Osteoblast (primary cell): ENCODE measurements at regions not wholly inside any gene's neighbourhood (a gene's known extent, or its start where the extent isn't known, plus 50 kb on each side); places are given as distances from the start of the nearest gene placed in this dataset.

Experiments
- DNase-seq: peaks from one replicate; pipeline ENCODE4 v3.0.0; 2011; ENCODE audit warnings: low spot score, mixed read lengths; ENCODE audit not compliant: insufficient read length; ENCODE audit errors: missing footprints
- H2AFZ ChIP-seq: 2 replicates; pipeline ENCODE4 v1.6.0; 2011; ENCODE audit warnings: mild to moderate bottlenecking, low read length
- H3K27ac ChIP-seq: 2 replicates; pipeline ENCODE4 v1.5.1; 2011; ENCODE audit warnings: mild to moderate bottlenecking, low read depth, low read length, moderate library complexity
- H3K27me3 ChIP-seq: 2 replicates; pipeline ENCODE4 v1.6.0; 2012; ENCODE audit warnings: mild to moderate bottlenecking, control low read depth, inconsistent platforms, low read length, moderate library complexity; ENCODE audit not compliant: insufficient read depth
- H3K36me3 ChIP-seq: 2 replicates; pipeline ENCODE4 v1.5.1; 2011; ENCODE audit warnings: mild to moderate bottlenecking, low read length, control low read depth, moderate library complexity; ENCODE audit not compliant: insufficient read depth
- H3K4me1 ChIP-seq: 2 replicates; pipeline ENCODE4 v1.5.1; 2011; ENCODE audit warnings: mild to moderate bottlenecking, low read length, control low read depth, moderate library complexity; ENCODE audit not compliant: insufficient read depth
- H3K4me2 ChIP-seq: 2 replicates; pipeline ENCODE4 v1.6.0; 2011; ENCODE audit warnings: mild to moderate bottlenecking, low read length; ENCODE audit not compliant: insufficient read depth
- H3K4me3 ChIP-seq: fragments of 200-600 bp; sonication (generic); 3 replicates; pipeline ENCODE4 v1.5.1; 2012; ENCODE audit warnings: mild to moderate bottlenecking, low read length, inconsistent platforms; ENCODE audit not compliant: insufficient read depth
- H3K79me2 ChIP-seq: 2 replicates; pipeline ENCODE4 v1.6.0; 2012; ENCODE audit warnings: mild to moderate bottlenecking, low read length, control low read depth, inconsistent platforms; ENCODE audit not compliant: insufficient read depth
- H3K9me3 ChIP-seq: 2 replicates; pipeline ENCODE4 v1.5.1; 2011; ENCODE audit warnings: low read depth, low read length, control low read depth
- H4K20me1 ChIP-seq: 2 replicates; pipeline ENCODE4 v1.6.0; 2012; ENCODE audit warnings: mild to moderate bottlenecking, low read length, control low read depth; ENCODE audit not compliant: insufficient read depth
- TF ChIP-seq, protein P1 (sequence below): IDR thresholded peaks from 2 replicates; pipeline ENCODE4 v1.5.1; 2011; ENCODE audit warnings: mild to moderate bottlenecking, low read depth, low read length, moderate library complexity; ENCODE audit errors: extremely low read depth

DNA sequence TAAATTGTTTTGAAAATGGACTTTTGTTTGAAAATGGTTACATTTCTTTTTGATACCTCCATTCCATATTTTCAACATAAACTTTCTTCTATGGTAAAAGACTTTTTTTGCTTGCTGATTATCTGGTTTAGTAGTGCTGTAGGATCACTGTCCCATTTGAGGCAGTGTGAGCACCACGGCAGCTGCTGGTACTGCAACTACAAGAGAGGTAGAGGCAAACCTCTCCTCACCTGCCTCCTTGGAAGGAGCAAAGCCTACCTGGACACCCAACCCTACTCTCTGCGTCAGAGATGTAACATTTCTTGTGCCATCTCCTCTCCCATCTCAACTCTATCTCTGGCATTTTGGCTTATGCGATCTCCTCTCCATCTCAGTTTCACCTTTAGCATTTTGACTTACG lies 460.1 kb downstream of the SHQ1 start:
- Histone ChIP-seq H3K79me2 (peaks cover 99% of the 10 kb centered on the region), H3K4me3 (no peak overlapping the region), H3K9me3 (no peaks in the 10 kb centered on the region), H3K27me3 (no peaks in the 10 kb centered on the region), H2AFZ (no peak overlapping the region), H3K36me3 (no peaks in the 10 kb centered on the region), H3K4me1 (no peaks in the 10 kb centered on the region), H3K4me2 (no peak overlapping the region), H4K20me1 (peaks cover 96% of the 10 kb centered on the region), H3K27ac (no peak overlapping the region)
- DNase-seq: no peak
- TF ChIP-seq, protein P1, sequence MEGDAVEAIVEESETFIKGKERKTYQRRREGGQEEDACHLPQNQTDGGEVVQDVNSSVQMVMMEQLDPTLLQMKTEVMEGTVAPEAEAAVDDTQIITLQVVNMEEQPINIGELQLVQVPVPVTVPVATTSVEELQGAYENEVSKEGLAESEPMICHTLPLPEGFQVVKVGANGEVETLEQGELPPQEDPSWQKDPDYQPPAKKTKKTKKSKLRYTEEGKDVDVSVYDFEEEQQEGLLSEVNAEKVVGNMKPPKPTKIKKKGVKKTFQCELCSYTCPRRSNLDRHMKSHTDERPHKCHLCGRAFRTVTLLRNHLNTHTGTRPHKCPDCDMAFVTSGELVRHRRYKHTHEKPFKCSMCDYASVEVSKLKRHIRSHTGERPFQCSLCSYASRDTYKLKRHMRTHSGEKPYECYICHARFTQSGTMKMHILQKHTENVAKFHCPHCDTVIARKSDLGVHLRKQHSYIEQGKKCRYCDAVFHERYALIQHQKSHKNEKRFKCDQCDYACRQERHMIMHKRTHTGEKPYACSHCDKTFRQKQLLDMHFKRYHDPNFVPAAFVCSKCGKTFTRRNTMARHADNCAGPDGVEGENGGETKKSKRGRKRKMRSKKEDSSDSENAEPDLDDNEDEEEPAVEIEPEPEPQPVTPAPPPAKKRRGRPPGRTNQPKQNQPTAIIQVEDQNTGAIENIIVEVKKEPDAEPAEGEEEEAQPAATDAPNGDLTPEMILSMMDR: no peak

DNA sequence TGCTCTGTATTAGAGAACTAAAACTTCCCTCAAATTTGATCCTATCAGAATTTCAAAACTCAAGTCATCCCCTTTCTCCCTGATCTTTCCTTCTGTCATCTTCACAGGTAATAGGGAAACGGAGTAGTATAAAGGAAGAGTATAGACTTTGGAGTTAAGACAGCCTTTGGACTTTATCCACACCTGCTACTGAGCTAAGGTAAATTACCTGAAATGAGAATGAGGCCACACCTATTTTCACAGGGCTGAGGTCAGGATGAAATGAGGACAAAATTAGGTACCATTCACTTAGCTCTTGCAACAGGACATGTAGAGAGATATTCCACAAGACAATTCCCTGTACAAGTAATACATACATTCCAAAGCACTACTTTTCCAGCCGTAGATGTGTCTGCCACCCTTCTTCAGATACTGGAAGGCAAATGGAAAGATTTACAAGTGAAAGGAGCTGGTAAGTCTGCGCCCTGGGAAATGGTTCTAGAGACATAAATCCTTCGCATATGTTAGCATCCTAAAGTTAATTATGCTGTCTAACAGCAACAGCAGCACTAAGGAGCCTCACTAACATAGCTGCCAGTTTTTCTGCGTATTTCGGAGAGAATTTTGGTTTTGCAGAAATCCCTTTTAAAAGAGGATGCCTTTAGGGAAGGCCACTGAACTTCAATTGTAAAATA lies 461.8 kb downstream of the SHQ1 start:
- H3K27ac ChIP-seq: no peak overlapping the region
- H3K4me2 ChIP-seq: no peak overlapping the region
- H4K20me1 ChIP-seq: peaks cover 96% of the 10 kb centered on the region
- H3K79me2 ChIP-seq: peaks cover 99% of the 10 kb centered on the region
- H3K27me3 ChIP-seq: no peaks in the 10 kb centered on the region
- no peaks in the 10 kb centered on the region for H3K36me3 ChIP-seq
- TF ChIP-seq, protein P1: no peak
- no peak overlapping the region for H2AFZ ChIP-seq
- no peaks in the 10 kb centered on the region for H3K4me1 ChIP-seq
- no peak for DNase-seq
- no peak overlapping the region for H3K4me3 ChIP-seq
- no peaks in the 10 kb centered on the region for H3K9me3 ChIP-seq

GRCh38 chr3:72385167-72385566 lies 463.1 kb downstream of the SHQ1 start:
- Histone ChIP-seq H3K27ac (no peak overlapping the region), H3K79me2 (peaks cover 98% of the 10 kb centered on the region), H2AFZ (no peak overlapping the region), H3K4me2 (no peak overlapping the region), H3K4me1 (peaks cover 6% of the 10 kb centered on the region), H3K27me3 (no peaks in the 10 kb centered on the region), H3K4me3 (no peak overlapping the region), H3K36me3 (no peaks in the 10 kb centered on the region), H3K9me3 (no peaks in the 10 kb centered on the region), H4K20me1 (peaks cover 97% of the 10 kb centered on the region)
- TF ChIP-seq, protein P1: no peak
- no peak for DNase-seq

DNA sequence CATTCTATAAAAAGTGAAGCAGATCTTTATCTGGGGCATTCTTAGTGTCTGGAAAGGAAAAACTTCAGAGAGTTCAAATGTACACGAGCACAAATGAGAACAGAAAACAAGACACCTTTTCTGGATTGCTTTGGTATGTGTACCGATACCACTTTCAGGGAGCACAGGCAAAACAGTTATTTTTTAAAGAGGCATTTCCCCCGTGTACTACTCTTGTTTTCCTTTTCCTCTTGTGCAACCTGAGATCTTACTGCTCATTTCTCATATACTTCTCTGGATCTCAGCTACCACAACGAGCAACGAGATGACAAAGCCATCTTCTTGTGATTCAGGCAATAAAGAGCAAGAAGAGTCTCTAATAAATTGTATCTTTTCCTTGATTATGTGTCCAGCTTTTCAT lies 463.6 kb downstream of the SHQ1 start:
- H2AFZ ChIP-seq: no peak overlapping the region
- no peaks in the 10 kb centered on the region for H3K27me3 ChIP-seq
- peaks cover 96% of the 10 kb centered on the region for H3K79me2 ChIP-seq
- no peak overlapping the region for H3K4me2 ChIP-seq
- DNase-seq: no peak
- no peak overlapping the region for H3K4me3 ChIP-seq
- TF ChIP-seq, protein P1: no peak
- peaks cover 97% of the 10 kb centered on the region for H4K20me1 ChIP-seq
- peaks cover 11% of the 10 kb centered on the region for H3K4me1 ChIP-seq
- H3K9me3 ChIP-seq: no peaks in the 10 kb centered on the region
- H3K36me3 ChIP-seq: no peaks in the 10 kb centered on the region
- no peak overlapping the region for H3K27ac ChIP-seq
